HCT116 (cell line): ENCODE measurements at regions not wholly inside any gene's neighbourhood (a gene's known extent, or its start where the extent isn't known, plus 50 kb on each side); places are given as distances from the start of the nearest gene placed in this dataset.

Source experiments
- ATAC-seq: fragments of 200-7000 bp; cut with Tn5 transposase; 2 replicates; pipeline ENCODE4 v1.9.1; 2020; ENCODE audit warnings: mild to moderate bottlenecking, moderate library complexity
- BruUV-seq: library from RNA; stranded (reverse); fragments of 400-500 nt; replicated peaks from 2 replicates; lab custom pipeline; 2021; lab: Mats Ljungman, UMichigan
- CTCF ChIA-PET: fragments of 300-600 bp; sonication (Branson Sonifier 250); formaldehyde crosslinking; loops from one replicate; lab custom pipeline; 2021; ENCODE audit warnings: antibody characterized with exemption; lab: Charles Lee
- POLR2A ChIA-PET: fragments of 300-600, 350-600 bp; sonication (Branson Sonifier 250); formaldehyde crosslinking; loops from one replicate; lab custom pipeline; 2021; ENCODE audit warnings: antibody characterized with exemption; lab: Charles Lee
- RAD21 ChIA-PET, 2 experiments: fragments of 300-600 bp; sonication (Branson Sonifier 250); formaldehyde crosslinking; loops; one replicate each; lab custom pipeline; 2023; ENCODE audit warnings: low total read pairs in 2 of 2; ENCODE audit not compliant: uncharacterized antibody in 2 of 2, unreplicated experiment in 2 of 2, low non-redundant PET in 1 of 2; lab: Charles Lee
- DNase-seq: peaks from one replicate; pipeline ENCODE4 v3.0.0-alpha.2; 2010; ENCODE audit warnings: low read depth, low spot score
- H2AFZ ChIP-seq: fragments of 200-600 bp; shearing (Covaris generic), sonication (generic); 2 replicates; pipeline ENCODE4 v1.6.1; 2017; ENCODE audit warnings: low read depth, mixed run types, mixed read lengths, antibody characterized with exemption, low read length; ENCODE audit not compliant: poor library complexity, severe bottlenecking
- H3K27ac ChIP-seq: 2 replicates; pipeline ENCODE4 v1.5.1; 2012; ENCODE audit warnings: low read depth, low read length
- H3K27me3 ChIP-seq: fragments of 200-600 bp; sonication (generic); 2 replicates; pipeline ENCODE4 v1.6.1; 2016; ENCODE audit warnings: mixed run types, low read length, mixed read lengths; ENCODE audit not compliant: insufficient read depth
- H3K36me3 ChIP-seq, 2 experiments: fragments of 200-500 bp in 1 of 2; fragments of 200-600 bp in 1 of 2; sonication (Bioruptor generic) in 1 of 2; sonication (generic) in 1 of 2; 2 replicates each; pipeline versions ENCODE4 v1.5.1 to v1.6.1; 2014 to 2016; ENCODE audit warnings: low read length in 2 of 2, inconsistent platforms in 1 of 2, mixed read lengths in 1 of 2, mixed run types in 1 of 2; ENCODE audit not compliant: insufficient read depth in 2 of 2, control insufficient read depth in 1 of 2
- H3K4me1 ChIP-seq, 2 experiments: fragments of 200-600 bp in 1 of 2; sonication (generic) in 1 of 2; 2 replicates each; pipeline versions ENCODE4 v1.5.1 to v1.6.1; 2012 to 2017; ENCODE audit warnings: low read length in 2 of 2, inconsistent platforms in 1 of 2, mild to moderate bottlenecking in 1 of 2, mixed read lengths in 1 of 2, mixed run types in 1 of 2, moderate library complexity in 1 of 2; ENCODE audit not compliant: insufficient read depth in 2 of 2, control insufficient read depth in 1 of 2
- H3K4me2 ChIP-seq: fragments of 200-600 bp; sonication (generic); 2 replicates; pipeline ENCODE4 v1.6.1; 2017; ENCODE audit warnings: mixed run types, low read length, mixed read lengths
- H3K4me3 ChIP-seq, 2 experiments: fragments of 200-600 bp in 1 of 2; sonication (generic) in 1 of 2; replicated peaks in 1 of 2; 2 replicates each; pipeline ENCODE4 v1.5.1; 2011 to 2016; ENCODE audit warnings: low read length in 2 of 2, control low read depth in 1 of 2, low read depth in 1 of 2, mild to moderate bottlenecking in 1 of 2, mixed read lengths in 1 of 2, mixed run types in 1 of 2
- H3K79me2 ChIP-seq: fragments of 200-600 bp; sonication (generic); 2 replicates; pipeline ENCODE4 v1.6.1; 2017; ENCODE audit warnings: mild to moderate bottlenecking, mixed run types, low read length, moderate library complexity, mixed read lengths; ENCODE audit not compliant: insufficient read depth
- H3K9ac ChIP-seq: fragments of 200-600 bp; sonication (generic); 2 replicates; pipeline ENCODE4 v1.6.1; 2016; ENCODE audit warnings: low read length, mixed read lengths
- H3K9me2 ChIP-seq: fragments of 200-600 bp; sonication (generic), shearing (Covaris generic); 2 replicates; pipeline ENCODE4 v1.6.1; 2017; ENCODE audit warnings: mixed run types, mild to moderate bottlenecking, moderate library complexity; ENCODE audit not compliant: insufficient read depth
- H3K9me3 ChIP-seq, 2 experiments: fragments of 200-500 bp in 1 of 2; fragments of 200-600 bp in 1 of 2; sonication (Bioruptor generic) in 1 of 2; sonication (generic) in 1 of 2; 2 replicates each; pipeline ENCODE4 v1.6.1; 2014 to 2017; ENCODE audit warnings: low read length in 2 of 2, mixed read lengths in 2 of 2, inconsistent platforms in 1 of 2, low read depth in 1 of 2, mild to moderate bottlenecking in 1 of 2, mixed run types in 1 of 2, moderate library complexity in 1 of 2; ENCODE audit not compliant: control insufficient read depth in 1 of 2, insufficient read depth in 1 of 2
- H4K20me1 ChIP-seq: fragments of 200-600 bp; sonication (generic), shearing (Covaris generic); 2 replicates; pipeline ENCODE4 v1.6.1; 2017; ENCODE audit warnings: mixed run types, mild to moderate bottlenecking, moderate library complexity; ENCODE audit not compliant: insufficient read depth
- ELF1 ChIP-seq: IDR thresholded peaks from 2 replicates; pipeline ENCODE4 v1.6.1; 2012; ENCODE audit warnings: low read depth, borderline replicate concordance
- EZH2 ChIP-seq: fragments of 200-600 bp; sonication (generic); IDR thresholded peaks from 2 replicates; pipeline ENCODE4 v1.6.1; 2017; ENCODE audit warnings: antibody characterized with exemption, mixed run types
- EZH2phosphoT487 ChIP-seq: fragments of 200-600 bp; IDR thresholded peaks from 2 replicates; pipeline ENCODE4 v1.6.1; 2018; ENCODE audit warnings: antibody characterized with exemption, borderline replicate concordance
- POLR2A ChIP-seq: IDR thresholded peaks from 2 replicates; pipeline ENCODE4 v1.7.0; 2011; ENCODE audit warnings: borderline replicate concordance; ENCODE audit not compliant: insufficient read depth, insufficient read length; ENCODE audit errors: extremely low read depth
- RAD21 ChIP-seq: IDR thresholded peaks from 2 replicates; pipeline ENCODE4 v1.6.1; 2012; ENCODE audit warnings: low read depth, mild to moderate bottlenecking
- SP1 ChIP-seq: IDR thresholded peaks from 2 replicates; pipeline ENCODE4 v1.6.1; 2012; ENCODE audit warnings: low read depth
- SRF ChIP-seq: IDR thresholded peaks from 2 replicates; pipeline ENCODE4 v1.6.1; 2012; ENCODE audit warnings: low read depth
- TCF7L2 ChIP-seq: IDR thresholded peaks from 2 replicates; pipeline ENCODE4 v1.7.0; 2011; ENCODE audit warnings: borderline replicate concordance, inconsistent platforms; ENCODE audit not compliant: insufficient read depth, insufficient read length; ENCODE audit errors: extremely low read depth
- YY1 ChIP-seq: IDR thresholded peaks from 2 replicates; pipeline ENCODE4 v1.6.1; 2011; ENCODE audit warnings: low read length, low read depth, moderate library complexity, mild to moderate bottlenecking; ENCODE audit not compliant: insufficient replicate concordance; ENCODE audit errors: extremely low read depth
- ZFX ChIP-seq: fragments of 450-650 bp; IDR thresholded peaks from 2 replicates; pipeline ENCODE4 v1.6.1; 2017
- intact Hi-C: fragments of 100-400 bp; cut with micrococcal nuclease; formaldehyde crosslinking; loops from 2 replicates; pipeline ENCODE4 v1.10.0; 2022
- TF ChIP-seq, protein P1 (sequence below): IDR thresholded peaks from 2 replicates; pipeline ENCODE4 v1.6.1; 2012

DNA sequence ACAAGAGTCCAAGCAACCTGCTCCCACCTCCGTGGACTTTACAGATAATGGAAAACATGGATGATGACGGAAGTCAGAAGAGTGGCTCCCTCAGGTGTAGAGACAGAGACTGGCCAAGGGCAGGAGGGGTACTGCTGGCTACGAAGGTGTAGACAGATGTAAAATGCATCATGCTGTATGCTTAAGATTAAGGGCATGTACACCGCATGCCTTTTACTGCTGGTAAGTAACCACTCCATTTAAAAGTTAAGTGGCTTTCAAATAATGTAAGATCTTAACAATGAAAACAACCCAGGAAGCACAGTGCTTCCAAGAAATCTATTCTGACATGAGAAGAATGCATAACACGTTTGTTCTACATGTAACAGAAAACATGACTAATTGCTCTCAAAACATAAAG is 76.9 kb upstream of the FAM9B start:
- H3K36me3 ChIP-seq: no peaks in the 10 kb centered on the region
- no peaks in the 10 kb centered on the region for H4K20me1 ChIP-seq
- intact Hi-C loops: no loop called here
- CTCF ChIA-PET: no interaction called here
- no peak overlapping the region for H3K27ac ChIP-seq
- no peaks in the 10 kb centered on the region for H3K79me2 ChIP-seq
- no peak for ATAC-seq
- H3K9me2 ChIP-seq: no peaks in the 10 kb centered on the region
- H2AFZ ChIP-seq: no peak overlapping the region
- H3K27me3 ChIP-seq: no peaks in the 10 kb centered on the region
- no peak overlapping the region for H3K4me3 ChIP-seq
- POLR2A ChIA-PET: no interaction called here
- H3K9ac ChIP-seq: no peak overlapping the region
- no peaks in the 10 kb centered on the region for H3K9me3 ChIP-seq
- no peak for TF ChIP-seq ELF1
- TF ChIP-seq SRF: no peak
- TF ChIP-seq EZH2phosphoT487: no peak
- no peak for TF ChIP-seq ZFX
- TF ChIP-seq TCF7L2: no peak
- no peak for TF ChIP-seq YY1
- no peak for TF ChIP-seq RAD21
- no peak for TF ChIP-seq SP1
- TF ChIP-seq POLR2A: no peak
- TF ChIP-seq, all 23 proteins: peak for 0
- RAD21 ChIA-PET: no interaction called here
- BruUV-seq: no TSS peak
- no peak for DNase-seq
- Histone ChIP-seq H3K4me1 (no peaks in the 10 kb centered on the region), H3K4me2 (no peak overlapping the region)

DNA sequence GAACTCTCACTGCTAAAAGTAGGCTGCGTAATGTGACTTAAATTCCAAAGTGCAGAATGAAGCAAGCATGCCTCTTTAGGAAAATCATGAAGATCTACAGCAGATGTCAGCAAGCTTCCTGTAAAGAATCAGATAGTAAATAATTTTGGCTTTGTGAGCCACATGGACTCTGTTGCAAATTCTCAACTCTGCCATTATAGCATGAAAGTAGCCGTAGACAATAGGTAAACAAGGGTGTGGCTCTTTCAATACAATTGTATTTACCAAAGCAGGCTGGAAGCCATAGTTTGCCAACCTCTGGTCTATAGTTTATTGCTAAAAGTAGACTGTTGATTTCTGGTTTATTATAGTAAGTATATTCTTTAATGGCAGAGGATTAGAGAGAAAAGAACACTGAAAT is 80.3 kb upstream of the FAM9B start:
- H3K79me2 ChIP-seq: no peaks in the 10 kb centered on the region
- no peak for DNase-seq
- no TSS peak for BruUV-seq
- H3K27ac ChIP-seq: no peak overlapping the region
- H4K20me1 ChIP-seq: no peaks in the 10 kb centered on the region
- TF ChIP-seq RAD21 (no peak), EZH2 (no peak)
- TF ChIP-seq, protein P1, sequence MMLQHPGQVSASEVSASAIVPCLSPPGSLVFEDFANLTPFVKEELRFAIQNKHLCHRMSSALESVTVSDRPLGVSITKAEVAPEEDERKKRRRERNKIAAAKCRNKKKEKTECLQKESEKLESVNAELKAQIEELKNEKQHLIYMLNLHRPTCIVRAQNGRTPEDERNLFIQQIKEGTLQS: no peak
- TF ChIP-seq, all 23 proteins: peak for 0
- no peak overlapping the region for H2AFZ ChIP-seq
- no peaks in the 10 kb centered on the region for H3K4me1 ChIP-seq
- H3K9me2 ChIP-seq: no peaks in the 10 kb centered on the region
- H3K9me3 ChIP-seq: no peaks in the 10 kb centered on the region
- intact Hi-C loops: no loop called here
- H3K36me3 ChIP-seq: no peaks in the 10 kb centered on the region
- ChIA-PET RAD21 (no interaction called here), CTCF (no interaction called here), POLR2A (no interaction called here)
- no peak overlapping the region for H3K9ac ChIP-seq
- H3K27me3 ChIP-seq: no peaks in the 10 kb centered on the region
- H3K4me3 ChIP-seq: no peak overlapping the region
- H3K4me2 ChIP-seq: no peak overlapping the region
- no peak for ATAC-seq
